ENCODE measurements at regions not wholly inside any gene's neighbourhood (a gene's known extent, or its start where the extent isn't known, plus 50 kb on each side); places are given as distances from the start of the nearest gene placed in this dataset.

DNA sequence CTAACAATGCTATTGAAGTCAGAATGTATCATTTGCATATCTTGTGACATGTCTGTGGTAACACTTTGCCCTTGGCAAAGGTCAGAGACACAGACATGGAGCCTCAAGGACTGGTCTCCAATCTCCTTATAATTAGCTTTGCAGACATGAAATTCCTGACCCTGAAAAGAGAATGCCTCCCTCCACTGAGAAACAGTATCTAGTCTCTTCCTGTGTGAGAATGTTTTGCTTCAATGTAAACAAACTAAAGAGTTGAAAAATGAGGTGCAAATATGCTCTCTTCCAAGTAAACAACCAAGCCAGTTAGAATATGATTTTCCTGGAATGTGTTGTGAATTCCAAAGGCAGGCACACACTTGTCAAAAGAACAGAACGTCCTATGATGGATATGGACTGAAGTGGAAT lies 407.1 kb upstream of the MARCKS start:
- BruUV-seq (replicated peaks) = no TSS peak
- no peak for TF ChIP-seq JUN (IDR thresholded peaks at IDR 0.05; ENCODE audit: borderline replicate concordance, insufficient read depth, insufficient read length, low read depth)
- TF ChIP-seq, protein P1, sequence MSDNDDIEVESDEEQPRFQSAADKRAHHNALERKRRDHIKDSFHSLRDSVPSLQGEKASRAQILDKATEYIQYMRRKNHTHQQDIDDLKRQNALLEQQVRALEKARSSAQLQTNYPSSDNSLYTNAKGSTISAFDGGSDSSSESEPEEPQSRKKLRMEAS (IDR thresholded peaks at IDR 0.05; ENCODE audit: insufficient read depth, insufficient read length) = no peak
- TF ChIP-seq, protein P2, sequence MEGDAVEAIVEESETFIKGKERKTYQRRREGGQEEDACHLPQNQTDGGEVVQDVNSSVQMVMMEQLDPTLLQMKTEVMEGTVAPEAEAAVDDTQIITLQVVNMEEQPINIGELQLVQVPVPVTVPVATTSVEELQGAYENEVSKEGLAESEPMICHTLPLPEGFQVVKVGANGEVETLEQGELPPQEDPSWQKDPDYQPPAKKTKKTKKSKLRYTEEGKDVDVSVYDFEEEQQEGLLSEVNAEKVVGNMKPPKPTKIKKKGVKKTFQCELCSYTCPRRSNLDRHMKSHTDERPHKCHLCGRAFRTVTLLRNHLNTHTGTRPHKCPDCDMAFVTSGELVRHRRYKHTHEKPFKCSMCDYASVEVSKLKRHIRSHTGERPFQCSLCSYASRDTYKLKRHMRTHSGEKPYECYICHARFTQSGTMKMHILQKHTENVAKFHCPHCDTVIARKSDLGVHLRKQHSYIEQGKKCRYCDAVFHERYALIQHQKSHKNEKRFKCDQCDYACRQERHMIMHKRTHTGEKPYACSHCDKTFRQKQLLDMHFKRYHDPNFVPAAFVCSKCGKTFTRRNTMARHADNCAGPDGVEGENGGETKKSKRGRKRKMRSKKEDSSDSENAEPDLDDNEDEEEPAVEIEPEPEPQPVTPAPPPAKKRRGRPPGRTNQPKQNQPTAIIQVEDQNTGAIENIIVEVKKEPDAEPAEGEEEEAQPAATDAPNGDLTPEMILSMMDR (IDR thresholded peaks at IDR 0.05; ENCODE audit: extremely low read depth in 1 of 2, insufficient read depth in 1 of 2, low read depth in 1 of 2, low read length in 2 of 2) = no peak
- no peak for TF ChIP-seq MYC (IDR thresholded peaks at IDR 0.05; ENCODE audit: low read depth, low read length)
- no peak for TF ChIP-seq POLR2A (IDR thresholded peaks at IDR 0.05; ENCODE audit: low read depth, low read length)
- TF ChIP-seq EZH2 (IDR thresholded peaks at IDR 0.05; ENCODE audit: borderline replicate concordance, low read depth, low read length, severe bottlenecking) = no peak
- TF ChIP-seq FOS (IDR thresholded peaks at IDR 0.05; ENCODE audit: borderline replicate concordance, insufficient read depth, low read length) = no peak
- no peak for TF ChIP-seq POLR2AphosphoS5 (IDR thresholded peaks at IDR 0.05; ENCODE audit: insufficient read depth, low read depth, low read length)
- no peak for TF ChIP-seq GATA2 (IDR thresholded peaks at IDR 0.05; ENCODE audit: insufficient read depth, insufficient read length, low read depth, low read length)
- Histone ChIP-seq H2AFZ (ENCODE audit: low read depth, low read length) (no peak overlapping the region), H3K79me2 (ENCODE audit: control insufficient read depth, insufficient read depth, low read length) (no peaks in the 10 kb centered on the region), H3K9ac (replicated peaks; ENCODE audit: extremely low read depth, insufficient read depth, low read length) (no peak overlapping the region), H3K27me3 (ENCODE audit: control insufficient read depth in 2 of 2, insufficient read depth in 2 of 2, low read length in 2 of 2) (no peaks in the 10 kb centered on the region), H3K9me1 (replicated peaks; ENCODE audit: control insufficient read depth, extremely low read depth, insufficient read depth, low read length) (no peaks in the 10 kb centered on the region), H4K20me1 (replicated peaks; ENCODE audit: control insufficient read depth, extremely low read depth, insufficient read depth, low read length) (no peaks in the 10 kb centered on the region), H3K4me1 (ENCODE audit: control insufficient read depth, extremely low read depth, insufficient read depth, low read length) (peaks cover 18% of the 10 kb centered on the region), H3K36me3 (ENCODE audit: control insufficient read depth in 2 of 2, extremely low read depth in 1 of 2, insufficient read depth in 2 of 2, low read length in 2 of 2) (no peaks in the 10 kb centered on the region), H3K27ac (ENCODE audit: insufficient read depth, low read depth, low read length) (no peak overlapping the region), H3K9me3 (replicated peaks; ENCODE audit: control insufficient read depth, insufficient read depth, low read length) (no peaks in the 10 kb centered on the region), H3K4me2 (ENCODE audit: insufficient read depth, low read length) (no peak overlapping the region), H3K4me3 (replicated peaks in 1 of 3; ENCODE audit: insufficient read depth in 1 of 3, low read depth in 1 of 3, low read length in 3 of 3) (no peak overlapping the region)
- POLR2A ChIA-PET = no interaction called here
- FAIRE-seq = no peak
- CTCF ChIA-PET = interaction anchor here (1.0 to 1.6 kb wide), 3 partner anchors 8 to 409 kb away, joined by 3 to 5 read pairs (median 4); no protein-coding TSS in a partner anchor
- no peak for DNase-seq (ENCODE audit: low read depth, low spot score)
- intact Hi-C loops (cut with micrococcal nuclease) (no loop called here), dilution Hi-C loops (cut with MboI; ENCODE audit: extremely low pct_ligation_motif_present, low sequenced_read_pairs) (no loop called here)

All from endothelial cell of umbilical vein (primary cell).